ENCODE measurements at regions not wholly inside any gene's neighbourhood (a gene's known extent, or its start where the extent isn't known, plus 50 kb on each side); places are given as distances from the start of the nearest gene placed in this dataset.
A peak's percentile ranks its signal among the peaks of the same experiment; 100 is the strongest.

DNA sequence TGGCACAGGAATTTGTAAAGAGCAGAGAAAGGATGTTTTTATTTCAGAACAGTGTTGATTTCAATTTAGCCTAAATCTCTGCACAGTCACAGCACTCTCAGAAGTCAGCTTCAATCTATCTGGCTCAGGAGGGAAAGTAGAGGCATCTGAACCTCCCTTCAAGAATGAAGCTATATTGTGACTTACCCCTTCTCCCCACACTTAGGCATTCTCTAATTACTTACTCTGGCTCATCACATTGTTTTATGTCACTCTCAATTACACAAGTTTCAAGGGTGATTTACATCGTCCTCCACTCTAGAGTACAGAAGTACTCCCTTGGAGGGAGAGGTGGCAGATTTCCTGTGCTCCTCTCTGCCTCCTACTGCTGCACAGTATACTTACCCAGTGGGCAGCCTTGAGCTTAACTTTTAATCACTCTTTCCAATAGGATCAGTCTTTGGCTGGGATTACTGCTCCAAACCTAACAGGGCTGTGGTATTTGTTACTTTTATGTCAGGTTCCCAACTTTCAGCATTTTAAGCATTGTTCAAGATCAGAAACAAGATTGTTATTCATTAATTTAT is 211.4 kb downstream of the AASDHPPT start:
- Histone ChIP-seq H3K9me2 (ENCODE audit: insufficient read depth) (no peaks in the 10 kb centered on the region), H2AFZ (ENCODE audit: low read depth, low read length, poor library complexity, severe bottlenecking) (no peak overlapping the region), H3K36me3 (ENCODE audit: control insufficient read depth in 1 of 2, insufficient read depth in 2 of 2, low read length in 2 of 2) (no peaks in the 10 kb centered on the region), H4K20me1 (ENCODE audit: insufficient read depth) (no peaks in the 10 kb centered on the region), H3K9ac (ENCODE audit: low read length) (no peak overlapping the region), H3K79me2 (ENCODE audit: insufficient read depth, low read length) (no peaks in the 10 kb centered on the region), H3K4me3 (replicated peaks in 1 of 2; ENCODE audit: low read depth in 1 of 2, low read length in 2 of 2) (no peak overlapping the region), H3K27me3 (ENCODE audit: insufficient read depth, low read length) (no peaks in the 10 kb centered on the region), H3K4me2 (ENCODE audit: low read length) (no peak overlapping the region), H3K4me1 (ENCODE audit: control insufficient read depth in 1 of 2, insufficient read depth in 2 of 2, low read length in 2 of 2) (no peaks in the 10 kb centered on the region), H3K9me3 (ENCODE audit: control insufficient read depth in 1 of 2, insufficient read depth in 1 of 2, low read depth in 1 of 2, low read length in 2 of 2) (no peaks in the 10 kb centered on the region), H3K27ac (ENCODE audit: low read depth, low read length) (no peak overlapping the region)
- CTCF ChIA-PET, result interaction anchor here (1.0 to 1.4 kb wide), 4 partner anchors 10 to 133 kb away, joined by 3 to 5 read pairs (median 4); no protein-coding TSS in a partner anchor
- intact Hi-C loops (cut with micrococcal nuclease), result no loop called here
- POLR2A ChIA-PET, result no interaction called here
- DNase-seq (ENCODE audit: low read depth, low spot score) (no peak), ATAC-seq (peak; percentile 62; the same call in 1 of the 2 replicates)
- BruUV-seq (replicated peaks), result no TSS peak
- RAD21 ChIA-PET (ENCODE audit: low non-redundant PET in 1 of 2, low total read pairs in 2 of 2, uncharacterized antibody in 2 of 2, unreplicated experiment in 2 of 2), result no interaction called here
- TF ChIP-seq SRF (IDR thresholded peaks at IDR 0.05; ENCODE audit: low read depth), result no peak
- TF ChIP-seq FOSL1 (IDR thresholded peaks at IDR 0.05; ENCODE audit: low read depth), result no peak

DNA sequence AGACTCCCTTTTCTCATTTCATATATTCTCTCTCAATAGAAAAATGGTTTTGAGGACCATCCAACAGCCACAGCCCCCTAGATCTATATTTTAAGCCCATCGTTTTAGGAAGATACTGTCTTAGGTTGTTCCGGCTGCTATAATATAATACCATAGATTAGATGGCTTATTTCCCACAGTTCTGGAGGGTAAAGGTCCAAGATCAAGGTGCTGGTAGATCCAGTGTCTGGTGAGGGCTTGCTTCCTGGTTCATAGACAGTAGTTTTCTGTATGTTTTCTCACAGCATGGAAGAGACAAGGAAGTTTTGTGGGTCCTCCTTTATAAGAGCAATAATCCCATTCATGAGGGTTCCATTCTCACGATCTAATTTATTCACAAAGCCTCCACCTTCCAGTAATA is 215.1 kb downstream of the AASDHPPT start:
- no peaks in the 10 kb centered on the region for H3K9me3 ChIP-seq (ENCODE audit: control insufficient read depth in 1 of 2, insufficient read depth in 1 of 2, low read depth in 1 of 2, low read length in 2 of 2)
- RAD21 ChIA-PET (ENCODE audit: low non-redundant PET in 1 of 2, low total read pairs in 2 of 2, uncharacterized antibody in 2 of 2, unreplicated experiment in 2 of 2), result no interaction called here
- H3K79me2 ChIP-seq (ENCODE audit: insufficient read depth, low read length), result no peaks in the 10 kb centered on the region
- H3K4me1 ChIP-seq (ENCODE audit: control insufficient read depth in 1 of 2, insufficient read depth in 2 of 2, low read length in 2 of 2), result no peaks in the 10 kb centered on the region
- BruUV-seq (replicated peaks), result no TSS peak
- CTCF ChIA-PET, result no interaction called here
- TF ChIP-seq JUND (IDR thresholded peaks at IDR 0.05) (no peak), ELF1 (IDR thresholded peaks at IDR 0.05; ENCODE audit: borderline replicate concordance, low read depth) (no peak), SRF (IDR thresholded peaks at IDR 0.05; ENCODE audit: low read depth) (no peak), ZNF274 (IDR thresholded peaks at IDR 0.05; ENCODE audit: low read depth, low read length) (no peak)
- TF ChIP-seq, protein P1, sequence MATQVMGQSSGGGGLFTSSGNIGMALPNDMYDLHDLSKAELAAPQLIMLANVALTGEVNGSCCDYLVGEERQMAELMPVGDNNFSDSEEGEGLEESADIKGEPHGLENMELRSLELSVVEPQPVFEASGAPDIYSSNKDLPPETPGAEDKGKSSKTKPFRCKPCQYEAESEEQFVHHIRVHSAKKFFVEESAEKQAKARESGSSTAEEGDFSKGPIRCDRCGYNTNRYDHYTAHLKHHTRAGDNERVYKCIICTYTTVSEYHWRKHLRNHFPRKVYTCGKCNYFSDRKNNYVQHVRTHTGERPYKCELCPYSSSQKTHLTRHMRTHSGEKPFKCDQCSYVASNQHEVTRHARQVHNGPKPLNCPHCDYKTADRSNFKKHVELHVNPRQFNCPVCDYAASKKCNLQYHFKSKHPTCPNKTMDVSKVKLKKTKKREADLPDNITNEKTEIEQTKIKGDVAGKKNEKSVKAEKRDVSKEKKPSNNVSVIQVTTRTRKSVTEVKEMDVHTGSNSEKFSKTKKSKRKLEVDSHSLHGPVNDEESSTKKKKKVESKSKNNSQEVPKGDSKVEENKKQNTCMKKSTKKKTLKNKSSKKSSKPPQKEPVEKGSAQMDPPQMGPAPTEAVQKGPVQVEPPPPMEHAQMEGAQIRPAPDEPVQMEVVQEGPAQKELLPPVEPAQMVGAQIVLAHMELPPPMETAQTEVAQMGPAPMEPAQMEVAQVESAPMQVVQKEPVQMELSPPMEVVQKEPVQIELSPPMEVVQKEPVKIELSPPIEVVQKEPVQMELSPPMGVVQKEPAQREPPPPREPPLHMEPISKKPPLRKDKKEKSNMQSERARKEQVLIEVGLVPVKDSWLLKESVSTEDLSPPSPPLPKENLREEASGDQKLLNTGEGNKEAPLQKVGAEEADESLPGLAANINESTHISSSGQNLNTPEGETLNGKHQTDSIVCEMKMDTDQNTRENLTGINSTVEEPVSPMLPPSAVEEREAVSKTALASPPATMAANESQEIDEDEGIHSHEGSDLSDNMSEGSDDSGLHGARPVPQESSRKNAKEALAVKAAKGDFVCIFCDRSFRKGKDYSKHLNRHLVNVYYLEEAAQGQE (IDR thresholded peaks at IDR 0.05; ENCODE audit: low read depth), result no peak
- TF ChIP-seq, protein P2, sequence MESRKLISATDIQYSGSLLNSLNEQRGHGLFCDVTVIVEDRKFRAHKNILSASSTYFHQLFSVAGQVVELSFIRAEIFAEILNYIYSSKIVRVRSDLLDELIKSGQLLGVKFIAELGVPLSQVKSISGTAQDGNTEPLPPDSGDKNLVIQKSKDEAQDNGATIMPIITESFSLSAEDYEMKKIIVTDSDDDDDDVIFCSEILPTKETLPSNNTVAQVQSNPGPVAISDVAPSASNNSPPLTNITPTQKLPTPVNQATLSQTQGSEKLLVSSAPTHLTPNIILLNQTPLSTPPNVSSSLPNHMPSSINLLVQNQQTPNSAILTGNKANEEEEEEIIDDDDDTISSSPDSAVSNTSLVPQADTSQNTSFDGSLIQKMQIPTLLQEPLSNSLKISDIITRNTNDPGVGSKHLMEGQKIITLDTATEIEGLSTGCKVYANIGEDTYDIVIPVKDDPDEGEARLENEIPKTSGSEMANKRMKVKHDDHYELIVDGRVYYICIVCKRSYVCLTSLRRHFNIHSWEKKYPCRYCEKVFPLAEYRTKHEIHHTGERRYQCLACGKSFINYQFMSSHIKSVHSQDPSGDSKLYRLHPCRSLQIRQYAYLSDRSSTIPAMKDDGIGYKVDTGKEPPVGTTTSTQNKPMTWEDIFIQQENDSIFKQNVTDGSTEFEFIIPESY (IDR thresholded peaks at IDR 0.05; ENCODE audit: extremely low read depth, insufficient replicate concordance, low read length), result no peak
- TF ChIP-seq, protein P3, sequence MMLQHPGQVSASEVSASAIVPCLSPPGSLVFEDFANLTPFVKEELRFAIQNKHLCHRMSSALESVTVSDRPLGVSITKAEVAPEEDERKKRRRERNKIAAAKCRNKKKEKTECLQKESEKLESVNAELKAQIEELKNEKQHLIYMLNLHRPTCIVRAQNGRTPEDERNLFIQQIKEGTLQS (IDR thresholded peaks at IDR 0.05), result no peak
- H3K4me3 ChIP-seq (replicated peaks in 1 of 2; ENCODE audit: low read depth in 1 of 2, low read length in 2 of 2), result no peak overlapping the region
- intact Hi-C loops (cut with micrococcal nuclease), result no loop called here
- no peaks in the 10 kb centered on the region for H3K36me3 ChIP-seq (ENCODE audit: control insufficient read depth in 1 of 2, insufficient read depth in 2 of 2, low read length in 2 of 2)
- POLR2A ChIA-PET, result no interaction called here
- no peaks in the 10 kb centered on the region for H4K20me1 ChIP-seq (ENCODE audit: insufficient read depth)
- H3K9ac ChIP-seq (ENCODE audit: low read length), result no peak overlapping the region
- ATAC-seq (no peak), DNase-seq (ENCODE audit: low read depth, low spot score) (no peak)
- no peaks in the 10 kb centered on the region for H3K9me2 ChIP-seq (ENCODE audit: insufficient read depth)
- H3K27ac ChIP-seq (ENCODE audit: low read depth, low read length), result no peak overlapping the region
- H3K27me3 ChIP-seq (ENCODE audit: insufficient read depth, low read length), result no peaks in the 10 kb centered on the region
- no peak overlapping the region for H3K4me2 ChIP-seq (ENCODE audit: low read length)
- H2AFZ ChIP-seq (ENCODE audit: low read depth, low read length, poor library complexity, severe bottlenecking), result no peak overlapping the region
